ENCODE measurements at regions not wholly inside any gene's neighbourhood (a gene's known extent, or its start where the extent isn't known, plus 50 kb on each side); places are given as distances from the start of the nearest gene placed in this dataset.

- no peak overlapping the region for H3K4me3 ChIP-seq (ENCODE audit: low read depth, low read length)
- no peak for TF ChIP-seq CTCF (IDR thresholded peaks at IDR 0.05; ENCODE audit: insufficient read depth, low read length, missing control alignments)
- POLR2A ChIA-PET: no interaction called here
- CTCF ChIA-PET: interaction anchor here (1.8 kb wide), 1 partner anchor 9 kb away, joined by 4 read pairs; no protein-coding TSS in a partner anchor
- DNase-seq (ENCODE audit: low read depth, low spot score): no peak
These were observed 207.8 kb upstream of the KCNG1 start for GRCh38 chr20:51230727-51231126.

- POLR2A ChIA-PET: no interaction called here
- DNase-seq (ENCODE audit: low read depth, low spot score): no peak
- TF ChIP-seq CTCF (IDR thresholded peaks at IDR 0.05; ENCODE audit: insufficient read depth, low read length, missing control alignments): no peak
- CTCF ChIA-PET: interaction anchor here (0.7 to 1.0 kb wide), 2 partner anchors 8 to 214 kb away, joined by 3 read pairs; no protein-coding TSS in a partner anchor
- H3K4me3 ChIP-seq (ENCODE audit: low read depth, low read length): no peak overlapping the region
These were observed 205.9 kb upstream of the KCNG1 start for GRCh38 chr20:51228763-51229162.

DNA sequence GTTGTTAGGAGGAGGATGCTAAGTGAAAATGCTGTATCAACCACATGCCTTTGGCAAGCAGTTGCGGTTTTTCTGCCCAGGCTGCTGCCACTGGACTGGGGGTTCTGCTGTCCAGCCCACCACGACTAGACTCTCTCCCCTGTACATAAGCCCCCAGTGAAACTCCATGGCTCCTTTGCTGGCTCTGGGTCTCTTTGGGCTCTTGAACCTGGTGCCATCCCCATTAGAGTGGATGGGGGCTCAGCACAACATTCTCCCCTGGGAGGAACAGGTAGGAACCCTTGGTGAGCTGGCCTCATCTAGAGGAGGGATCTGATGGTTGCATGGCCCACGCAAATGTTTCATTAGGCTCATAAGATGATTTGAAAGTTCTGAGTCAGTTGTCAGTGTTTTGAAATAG lies 204.8 kb upstream of the KCNG1 start:
- POLR2A ChIA-PET: no interaction called here

DNA sequence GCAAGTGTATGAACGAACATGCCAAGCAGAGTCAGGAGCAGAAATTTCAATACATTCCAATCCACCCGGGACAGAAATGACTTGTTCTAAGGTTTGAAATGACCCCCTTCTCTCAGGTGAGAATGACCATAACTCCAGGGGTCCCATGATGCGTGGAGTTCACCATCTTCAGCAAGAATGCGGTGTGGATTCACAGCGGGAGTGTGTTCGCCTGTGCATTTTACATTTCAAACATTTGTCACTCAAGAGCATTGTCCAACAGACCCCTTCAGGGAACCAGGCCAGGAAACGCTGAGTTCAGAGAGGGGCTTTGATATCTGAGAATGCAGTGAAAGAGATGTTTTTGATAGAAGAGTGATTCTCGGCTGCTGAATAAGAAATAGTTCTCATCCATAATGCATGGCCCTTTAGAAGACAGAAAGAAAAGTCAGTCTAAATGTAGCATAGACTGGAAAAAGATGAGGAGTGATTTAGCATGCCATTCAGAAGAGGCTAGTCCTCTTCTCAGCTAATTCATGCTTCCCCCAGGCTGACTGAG lies 200.3 kb upstream of the KCNG1 start:
- ChIA-PET POLR2A (no interaction called here), CTCF (interaction anchor here (1.2 to 5.4 kb wide), 3 partner anchors 13 to 208 kb away, joined by 3 to 39 read pairs (median 5); no protein-coding TSS in a partner anchor)
- H3K4me3 ChIP-seq (ENCODE audit: low read depth, low read length): no peak overlapping the region
- DNase-seq (ENCODE audit: low read depth, low spot score): no peak
- no peak for TF ChIP-seq CTCF (IDR thresholded peaks at IDR 0.05; ENCODE audit: insufficient read depth, low read length, missing control alignments)

More for the DNA sequence above, 204.8 kb upstream of the KCNG1 start:
- CTCF ChIA-PET: interaction anchor here (1.2 kb wide), 1 partner anchor 20 kb away, joined by 3 read pairs; no protein-coding TSS in a partner anchor
- no peak overlapping the region for H3K4me3 ChIP-seq (ENCODE audit: low read depth, low read length)
- TF ChIP-seq CTCF (IDR thresholded peaks at IDR 0.05; ENCODE audit: insufficient read depth, low read length, missing control alignments): no peak
- DNase-seq (ENCODE audit: low read depth, low spot score): no peak

DNA sequence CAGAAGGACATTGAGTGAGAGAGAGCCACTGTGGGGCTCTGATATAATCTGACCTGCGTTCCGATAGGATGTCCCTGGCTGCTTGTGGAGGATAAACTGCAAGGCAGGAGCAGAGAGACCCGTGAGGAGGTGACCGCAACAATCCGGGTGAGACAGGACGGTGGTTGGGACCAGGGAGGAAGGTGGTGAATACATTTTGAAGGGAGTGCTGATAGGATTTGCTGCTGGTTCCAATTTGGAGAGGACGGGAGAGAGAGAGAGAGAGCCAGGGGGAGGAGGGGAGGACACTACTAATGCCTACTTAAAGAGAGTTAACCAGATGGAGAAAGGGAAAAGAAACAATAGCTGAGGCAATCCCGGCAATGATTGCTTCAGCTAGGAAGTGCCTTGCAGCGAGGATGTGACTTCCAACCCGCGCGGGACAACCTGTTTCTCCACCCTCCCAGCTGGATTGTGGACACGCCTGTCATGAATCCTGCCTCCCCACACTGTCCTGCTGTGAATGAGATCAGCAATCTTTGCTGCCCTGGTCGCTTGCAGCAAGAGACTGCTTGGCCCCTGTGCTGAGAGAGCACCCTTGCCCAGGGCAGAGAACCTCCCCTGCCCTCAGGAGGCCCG lies 199.0 kb upstream of the KCNG1 start:
- H3K4me3 ChIP-seq (ENCODE audit: low read depth, low read length): peak overlapping the region; percentile 29; the same call in 1 of the 2 replicates
- ChIA-PET POLR2A (no interaction called here), CTCF (interaction anchor here (1.2 to 5.4 kb wide), 10 partner anchors 9 to 234 kb away, joined by 3 to 39 read pairs (median 5); no protein-coding TSS in a partner anchor)
- no peak for TF ChIP-seq CTCF (IDR thresholded peaks at IDR 0.05; ENCODE audit: insufficient read depth, low read length, missing control alignments)
- no peak for DNase-seq (ENCODE audit: low read depth, low spot score)

DNA sequence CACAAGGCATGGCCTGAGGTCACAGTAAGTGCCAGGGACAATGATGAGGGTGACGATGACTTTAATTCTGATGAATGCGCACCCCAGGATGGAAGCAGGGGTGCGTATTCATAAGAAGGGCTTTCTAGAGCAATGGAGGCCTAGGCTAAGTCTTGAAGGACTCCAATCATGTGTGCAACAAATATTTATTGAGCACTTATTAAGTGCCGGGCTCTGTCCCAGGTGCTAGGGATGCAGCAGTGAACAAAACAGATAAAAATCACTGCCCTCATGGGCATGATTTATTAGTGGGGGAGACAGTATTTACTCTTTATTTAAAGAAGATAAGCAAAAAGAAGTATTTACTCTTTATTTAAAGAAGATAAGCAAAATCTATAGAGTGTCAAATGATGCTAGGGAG lies 198.2 kb upstream of the KCNG1 start:
- H3K4me3 ChIP-seq (ENCODE audit: low read depth, low read length): no peak overlapping the region
- TF ChIP-seq CTCF (IDR thresholded peaks at IDR 0.05; ENCODE audit: insufficient read depth, low read length, missing control alignments): no peak
- ChIA-PET POLR2A (no interaction called here), CTCF (interaction anchor here (0.9 to 5.4 kb wide), 13 partner anchors 8 to 234 kb away, joined by 3 to 39 read pairs (median 4); no protein-coding TSS in a partner anchor)
- no peak for DNase-seq (ENCODE audit: low read depth, low spot score)

Measured in AG04449 (cell line).